GM19328 (cell line): ENCODE measurements at regions not wholly inside any gene's neighbourhood (a gene's known extent, or its start where the extent isn't known, plus 50 kb on each side); places are given as distances from the start of the nearest gene placed in this dataset.

Experiments used
- ATAC-seq: cut with Tn5 transposase; IDR thresholded peaks from one replicate; pipeline ENCODE4 v1.9.1; 2021; ENCODE audit warnings: mild to moderate bottlenecking, moderate library complexity; ENCODE audit not compliant: unreplicated experiment

DNA sequence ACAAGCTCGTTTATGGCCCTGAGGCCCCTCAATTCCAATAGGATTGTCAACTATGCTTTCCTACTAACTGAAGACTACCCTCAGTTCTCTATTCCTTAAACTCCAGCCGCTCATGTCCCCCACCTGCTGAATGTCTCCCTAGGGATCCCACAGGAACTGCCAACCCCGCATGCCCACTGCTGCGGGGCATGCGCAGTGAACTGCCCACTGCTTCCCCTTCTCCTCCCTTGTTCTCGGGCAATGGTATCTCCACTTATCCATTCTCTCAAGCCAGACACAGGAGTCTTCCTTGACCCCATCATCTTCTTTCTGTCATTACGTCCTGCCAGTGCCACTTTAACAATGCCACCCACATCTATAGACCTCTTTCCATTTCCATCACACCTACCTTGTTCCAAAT lies 90.0 kb downstream of the FGF18 start:
- ATAC-seq: no peak

DNA sequence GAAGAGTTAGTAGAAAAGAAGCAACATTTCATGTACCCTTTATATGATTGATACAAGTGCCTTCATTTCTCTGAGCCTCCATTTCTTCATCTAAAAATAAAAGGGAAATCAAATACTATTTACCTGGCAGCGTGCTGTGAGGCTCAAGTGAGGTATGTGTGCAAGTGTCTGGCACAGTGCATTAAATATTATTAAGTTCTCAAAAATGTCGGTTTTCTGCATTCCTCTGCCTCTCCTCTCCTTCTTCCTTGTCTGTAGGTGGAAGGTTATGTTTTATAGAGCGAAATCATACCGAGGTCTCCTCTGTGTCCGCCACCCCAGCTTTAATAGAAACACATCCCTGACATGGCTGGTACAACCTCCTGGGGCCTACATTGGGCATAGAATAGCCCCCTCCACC lies 93.0 kb downstream of the FGF18 start:
- ATAC-seq: no peak

DNA sequence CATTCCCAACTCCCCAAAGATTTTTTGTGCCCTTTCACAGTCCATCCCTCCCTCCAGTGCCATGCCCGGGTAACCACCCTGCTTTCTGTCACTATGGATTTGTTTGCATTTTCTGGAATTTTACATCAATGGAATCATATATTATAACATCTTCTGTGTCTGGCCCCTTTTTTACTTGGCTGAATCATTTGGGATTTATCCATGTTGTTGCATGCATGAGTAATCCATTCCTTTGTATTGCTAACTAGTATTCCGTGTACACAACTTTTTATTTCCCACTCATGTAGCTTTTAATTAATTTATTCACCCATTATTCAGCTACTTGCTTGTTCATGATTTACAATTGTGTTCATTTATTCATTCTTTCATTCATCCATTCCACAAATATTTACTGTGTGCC lies 94.1 kb downstream of the FGF18 start:
- ATAC-seq: no peak

DNA sequence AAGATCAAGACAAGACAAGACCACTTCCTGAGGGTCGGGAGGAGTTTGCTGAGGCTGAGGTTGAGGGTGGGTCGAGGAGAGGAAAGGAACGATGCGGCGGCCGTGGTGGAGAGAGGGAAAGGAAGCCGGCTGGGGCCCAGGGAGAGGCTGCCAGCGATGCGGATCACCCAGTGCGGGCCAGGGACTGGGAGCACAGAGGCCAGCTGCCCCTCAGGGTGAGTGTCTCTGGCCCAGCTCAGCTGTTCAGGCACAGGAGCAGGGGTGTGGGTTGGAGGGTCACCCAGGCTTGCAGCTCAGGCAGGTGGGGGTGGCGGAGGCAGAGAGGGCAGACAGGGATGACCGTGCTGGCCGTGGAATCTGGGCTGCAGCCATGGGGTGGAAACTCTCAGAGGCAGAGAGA lies 99.5 kb downstream of the FGF18 start:
- ATAC-seq: no peak

DNA sequence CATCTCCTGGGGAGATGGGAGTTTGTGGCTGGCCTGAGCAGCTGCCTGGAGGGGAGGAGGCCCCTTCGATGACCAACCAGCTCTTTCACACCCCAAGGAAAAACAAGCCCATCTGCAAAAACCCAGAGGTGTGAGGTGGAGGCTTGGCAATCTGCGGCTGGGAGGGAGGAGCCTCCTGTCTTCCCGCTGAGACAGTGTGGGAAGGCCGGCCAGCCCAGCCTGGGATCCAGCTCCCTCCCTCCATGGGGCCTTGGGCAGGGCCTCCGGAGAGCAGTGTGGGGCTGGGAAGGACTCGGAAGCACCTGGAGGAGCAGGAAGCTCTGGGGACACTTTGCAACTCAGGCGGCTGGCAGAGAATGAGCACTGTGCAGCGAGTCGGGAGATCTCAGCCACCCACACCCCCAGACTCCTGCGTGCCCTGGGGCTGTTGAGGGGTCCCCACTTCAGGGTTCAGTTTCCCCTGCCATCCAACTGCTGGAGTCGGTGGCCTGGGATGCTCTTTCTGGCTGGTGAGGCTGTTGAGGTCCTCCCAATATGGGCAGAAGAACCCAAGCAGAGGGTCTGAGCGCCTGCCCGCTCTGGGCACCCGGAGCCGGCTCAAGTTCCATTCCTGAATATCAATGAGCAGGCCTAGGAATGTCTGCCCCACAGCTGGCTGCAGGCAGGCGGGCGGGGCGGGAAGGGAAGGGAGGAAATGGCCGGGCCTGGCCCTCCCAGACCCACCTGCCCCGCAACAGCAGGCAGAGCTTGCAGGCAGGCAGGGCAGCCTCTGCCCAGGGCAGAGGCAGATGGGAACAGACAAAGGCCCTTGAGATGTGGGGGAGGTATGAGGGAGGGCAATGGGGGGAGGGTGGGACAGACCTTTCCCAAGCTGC lies 101.1 kb downstream of the FGF18 start:
- ATAC-seq: no peak

DNA sequence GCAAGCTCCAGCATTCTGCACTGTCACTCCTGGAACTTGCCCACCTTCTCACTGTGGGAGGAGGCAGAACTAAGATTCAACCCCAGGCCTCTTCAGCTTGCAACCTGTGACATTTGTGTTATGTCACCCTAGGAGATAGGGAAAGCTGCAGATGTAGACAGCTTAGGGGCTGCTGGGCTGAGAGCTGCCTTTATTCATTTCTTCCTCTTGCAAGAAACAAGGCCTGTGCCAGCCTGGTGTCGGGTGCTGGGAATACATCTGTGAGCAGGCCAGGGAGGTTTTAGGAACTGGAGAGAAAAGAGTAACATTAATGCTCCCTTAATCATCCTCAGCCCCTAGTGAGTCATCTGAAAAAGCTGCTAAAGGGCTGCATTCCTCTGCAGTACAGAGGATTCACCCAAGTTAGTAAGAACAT lies 101.8 kb downstream of the FGF18 start:
- ATAC-seq: no peak

DNA sequence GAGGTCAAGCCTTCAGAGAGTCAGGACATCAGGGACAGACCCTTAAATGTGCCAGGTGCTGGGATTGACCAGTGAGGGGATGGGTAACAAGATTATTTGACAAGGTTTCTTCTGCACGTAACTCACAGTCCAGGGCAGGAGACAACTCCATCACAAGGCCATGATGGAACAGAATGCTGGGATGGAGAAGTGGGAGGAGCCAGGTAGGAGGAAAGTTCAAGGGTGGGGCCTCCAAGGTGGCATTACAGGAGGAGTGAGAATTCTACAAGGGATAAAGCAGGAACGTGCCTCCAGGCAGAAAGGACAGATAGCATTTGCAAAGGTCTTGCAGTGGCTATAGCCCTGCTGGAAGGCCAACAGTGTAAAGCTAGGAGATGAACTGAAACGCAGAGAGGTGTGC lies 102.2 kb downstream of the FGF18 start:
- ATAC-seq: no peak

DNA sequence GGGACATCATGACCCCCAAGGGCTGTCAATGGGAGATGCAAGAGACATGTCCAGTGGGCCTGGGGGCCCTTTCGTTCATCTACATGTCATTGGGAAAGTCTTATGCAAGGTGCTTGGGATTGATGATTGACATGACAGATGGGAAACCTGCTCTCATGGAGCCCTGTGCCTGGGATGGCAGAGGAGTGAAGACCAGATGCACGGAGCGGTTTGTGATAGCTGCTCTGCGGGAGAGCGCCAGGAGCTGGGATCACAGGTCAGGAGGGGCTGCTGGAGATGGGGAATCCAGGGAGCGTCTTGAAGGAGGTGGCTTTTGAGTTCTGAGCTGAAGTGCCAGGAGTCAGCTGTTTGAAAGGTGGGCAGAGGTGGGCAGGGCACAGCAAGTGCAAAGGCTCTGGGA lies 104.3 kb downstream of the FGF18 start:
- no peak for ATAC-seq

DNA sequence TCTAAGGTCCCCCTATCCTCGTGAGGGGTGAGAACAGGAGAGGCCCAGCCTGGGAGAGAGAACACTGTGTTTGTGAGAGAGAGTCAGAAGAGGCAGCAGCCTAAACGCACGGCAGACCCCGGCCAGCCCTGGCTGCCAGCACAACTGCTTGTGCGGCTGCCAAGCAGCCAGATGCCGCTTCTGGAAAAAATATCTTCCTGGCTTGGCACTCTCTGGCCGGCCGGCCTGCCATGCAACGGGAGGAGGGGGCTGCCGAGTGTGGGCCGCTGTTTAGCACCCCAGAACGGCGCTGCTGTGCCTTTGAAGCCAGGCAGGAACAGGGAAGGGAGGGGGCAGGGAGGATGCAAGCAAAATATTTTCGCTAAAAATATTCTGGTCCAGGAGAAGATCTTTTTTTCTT lies 105.0 kb downstream of the FGF18 start:
- ATAC-seq: no peak

DNA sequence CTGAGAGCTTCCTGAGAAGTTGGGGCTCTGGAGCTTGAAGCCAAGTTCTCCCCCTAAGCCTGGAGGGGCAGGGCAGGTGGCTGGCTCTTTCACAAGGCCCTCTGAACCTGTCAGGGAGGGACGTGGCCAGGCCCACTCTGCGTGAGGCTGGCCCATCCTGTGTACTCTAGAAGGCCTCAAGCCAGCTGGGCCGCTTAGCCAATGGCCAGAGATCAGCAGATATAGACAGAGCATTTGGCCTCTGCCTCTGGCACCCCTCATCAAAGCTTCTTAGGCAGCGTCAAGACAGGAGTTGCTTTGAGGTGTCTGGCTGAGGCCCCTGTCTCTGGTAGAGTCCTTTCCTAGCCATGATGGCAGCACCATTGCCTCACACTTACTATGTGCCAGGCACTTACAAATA lies 105.6 kb downstream of the FGF18 start:
- ATAC-seq: no peak

DNA sequence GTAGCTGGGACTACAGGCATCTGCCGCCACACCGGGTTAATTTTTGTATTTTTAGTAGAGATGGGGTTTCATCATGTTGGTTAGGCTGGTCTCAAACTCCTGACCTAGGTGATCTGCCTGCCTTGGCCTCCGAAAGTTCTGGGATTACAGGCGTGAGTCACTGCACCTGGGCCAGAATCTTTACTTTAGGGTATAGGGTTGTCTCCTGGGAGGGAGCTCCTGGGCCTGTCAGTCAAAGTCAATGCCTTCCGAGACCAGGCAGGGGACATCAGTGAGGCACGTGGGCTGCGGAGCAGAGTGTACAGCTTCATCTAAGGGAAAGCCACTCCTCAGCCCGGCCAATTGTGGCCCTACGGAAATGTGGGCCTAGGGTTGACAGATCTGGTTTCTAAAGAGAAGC lies 108.6 kb downstream of the FGF18 start:
- ATAC-seq: no peak

DNA sequence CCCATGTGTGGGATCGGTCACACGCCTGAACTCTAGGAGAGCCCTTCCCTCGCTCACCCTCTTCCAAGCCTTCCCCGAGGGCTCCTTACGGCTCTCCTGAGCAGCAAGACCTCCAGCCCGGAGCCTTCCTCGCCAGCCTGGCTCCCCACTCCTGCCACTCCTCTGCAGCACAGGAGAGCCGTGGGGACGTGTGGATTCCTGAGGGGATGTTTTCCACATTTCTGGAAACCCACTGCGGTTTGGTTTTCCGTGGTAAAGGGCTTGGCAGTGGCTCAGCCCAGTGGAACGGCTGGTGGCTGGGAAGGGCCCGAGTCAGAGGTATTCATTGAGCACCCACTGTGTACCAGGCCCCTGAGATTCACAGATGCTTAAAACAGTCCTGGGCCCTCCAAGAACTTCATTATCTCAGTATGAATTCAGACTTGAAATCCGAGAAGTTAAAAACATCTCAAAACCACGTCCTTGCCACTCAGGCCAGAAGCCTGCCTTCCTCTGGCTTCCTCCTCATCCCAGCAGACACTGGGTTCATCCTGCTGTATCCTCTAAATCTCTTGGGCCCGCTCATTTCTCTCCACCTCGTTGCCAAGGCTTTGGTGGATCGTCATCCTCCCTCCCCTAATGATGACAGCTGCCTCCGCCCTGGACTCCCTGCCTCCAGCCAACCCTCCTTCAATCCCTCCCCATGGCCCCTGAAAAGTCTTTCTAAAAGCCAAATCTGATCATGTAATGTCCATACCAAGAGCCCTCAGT lies 109.6 kb downstream of the FGF18 start:
- ATAC-seq: no peak

DNA sequence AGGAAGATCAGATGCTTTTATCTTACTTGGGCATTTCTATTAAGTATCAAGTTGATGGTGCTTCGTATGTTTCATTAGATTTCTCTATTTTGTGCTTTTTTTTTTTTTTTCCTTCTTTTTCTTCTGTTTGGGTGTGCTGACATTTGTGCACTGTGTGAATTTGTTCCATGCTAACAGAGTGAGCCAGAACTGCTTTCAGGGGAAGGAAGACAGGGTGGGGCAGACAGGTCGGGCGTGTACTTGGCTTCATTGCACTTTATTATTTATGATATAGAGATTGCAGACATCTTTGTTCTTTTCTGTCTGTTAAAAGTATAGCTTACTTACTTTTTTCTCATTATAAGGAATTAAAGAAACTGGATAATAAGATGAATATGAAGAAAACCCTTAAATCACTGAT lies 112.2 kb downstream of the FGF18 start:
- ATAC-seq: no peak

DNA sequence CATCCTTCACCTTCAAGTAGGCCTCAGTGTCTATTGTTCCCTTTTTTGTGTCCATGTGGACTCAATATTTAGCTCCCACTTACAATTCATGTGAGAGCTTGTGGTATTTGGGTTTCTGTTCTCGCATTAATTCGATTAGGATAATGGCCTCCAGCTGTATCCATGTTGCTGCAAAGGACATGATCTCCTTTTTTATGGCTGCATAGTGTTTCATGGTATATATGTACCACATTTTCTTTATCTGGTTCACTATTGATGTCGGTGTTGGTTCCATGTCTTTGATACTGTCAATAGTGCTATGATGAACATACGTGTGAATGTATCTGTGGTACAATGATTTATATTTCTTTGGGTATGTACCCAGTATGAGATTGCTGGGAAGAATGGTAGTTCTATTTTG lies 113.7 kb downstream of the FGF18 start:
- no peak for ATAC-seq

DNA sequence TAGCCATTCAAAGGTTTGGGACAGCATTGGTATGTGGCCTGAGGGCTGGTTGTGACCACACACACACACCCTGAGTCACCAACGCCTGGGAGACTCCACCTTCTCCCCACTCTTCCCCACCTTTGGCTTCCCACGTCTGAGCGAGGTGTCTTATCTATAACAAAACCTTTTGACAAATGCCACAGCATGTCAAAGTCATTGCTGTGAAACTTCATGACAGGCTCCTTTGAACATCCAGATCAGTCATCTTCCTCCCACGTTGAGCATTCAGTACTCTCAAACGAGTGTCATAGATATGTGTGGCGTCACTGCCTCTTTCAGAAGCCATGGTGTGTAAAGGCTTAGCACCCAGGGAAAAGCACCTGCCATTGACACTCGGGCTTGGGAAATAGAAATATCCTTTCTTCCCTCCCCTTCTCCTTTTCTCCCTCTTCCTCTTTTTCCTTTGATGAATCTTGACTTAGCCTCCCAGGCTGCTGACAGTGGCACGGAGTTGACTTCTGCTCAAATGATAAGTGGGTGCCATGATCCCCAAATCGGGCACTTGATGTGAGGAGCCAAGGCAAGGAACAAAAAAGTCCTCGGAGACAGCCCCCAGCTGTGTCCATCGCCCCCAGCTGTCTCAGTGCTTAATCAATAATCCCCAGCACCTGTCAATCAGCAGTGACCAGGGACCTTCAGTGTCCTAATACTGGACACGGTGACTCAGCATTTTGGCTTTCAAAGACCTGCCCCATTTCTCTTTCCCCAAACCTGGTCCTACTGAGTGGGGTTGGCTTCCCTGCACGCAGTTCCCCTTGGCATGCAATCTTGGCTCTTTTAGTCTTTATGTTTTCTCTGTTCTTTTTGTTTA lies 114.8 kb downstream of the FGF18 start:
- no peak for ATAC-seq

DNA sequence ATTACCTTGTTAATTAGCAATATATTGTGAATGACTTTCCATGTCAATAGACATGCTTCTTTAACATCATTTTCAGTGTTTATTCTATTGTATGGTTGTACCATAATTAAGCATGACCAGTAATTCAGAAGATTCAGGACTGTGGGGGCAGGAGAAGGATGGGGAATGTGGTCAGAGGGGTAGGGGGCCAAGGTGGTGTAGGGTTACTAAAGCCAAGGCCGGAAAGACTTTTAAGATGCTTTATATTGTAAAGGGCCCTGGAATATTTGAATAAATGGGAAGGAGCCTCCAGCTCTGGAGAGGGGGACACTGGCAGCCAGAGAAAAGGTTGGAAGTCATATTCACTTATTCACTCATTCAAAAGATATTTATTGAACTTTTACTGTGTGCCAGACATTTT lies 115.7 kb downstream of the FGF18 start:
- no peak for ATAC-seq

DNA sequence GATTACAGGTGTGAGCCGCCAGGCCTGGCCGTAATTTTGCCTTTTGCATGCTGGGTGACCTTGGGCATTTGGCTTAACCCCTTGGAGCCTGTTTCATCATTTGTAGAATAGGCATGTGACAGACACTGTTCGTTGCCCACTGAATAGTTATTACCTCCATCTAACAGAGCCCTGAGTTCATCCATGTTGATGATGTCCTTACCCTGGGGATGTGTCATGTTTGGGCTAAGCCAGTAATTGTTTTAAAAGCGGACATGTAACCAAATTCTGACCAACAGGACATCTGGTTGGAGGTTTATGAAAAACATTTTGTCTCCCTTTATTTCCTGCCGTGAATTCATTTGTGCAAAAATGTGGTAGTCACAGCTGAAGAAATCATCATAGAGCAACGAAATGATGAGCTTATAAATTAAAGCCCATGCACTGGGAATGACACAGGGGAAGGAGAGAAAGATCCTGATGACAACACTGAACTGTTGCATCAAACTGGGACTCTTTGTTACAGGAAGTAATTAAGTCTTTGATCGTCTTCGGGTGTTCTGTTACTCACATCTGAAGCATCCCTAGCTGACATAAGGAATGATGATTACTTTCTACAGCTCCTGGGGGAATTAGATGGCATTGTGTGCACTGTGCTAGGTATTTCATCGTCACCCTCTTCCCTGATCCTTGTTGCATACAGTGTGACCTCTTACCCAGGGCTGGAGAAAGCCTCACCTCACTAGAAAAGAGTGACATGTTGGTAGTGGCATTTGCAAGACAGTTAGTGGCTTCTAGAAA lies 117.8 kb downstream of the FGF18 start:
- no peak for ATAC-seq

DNA sequence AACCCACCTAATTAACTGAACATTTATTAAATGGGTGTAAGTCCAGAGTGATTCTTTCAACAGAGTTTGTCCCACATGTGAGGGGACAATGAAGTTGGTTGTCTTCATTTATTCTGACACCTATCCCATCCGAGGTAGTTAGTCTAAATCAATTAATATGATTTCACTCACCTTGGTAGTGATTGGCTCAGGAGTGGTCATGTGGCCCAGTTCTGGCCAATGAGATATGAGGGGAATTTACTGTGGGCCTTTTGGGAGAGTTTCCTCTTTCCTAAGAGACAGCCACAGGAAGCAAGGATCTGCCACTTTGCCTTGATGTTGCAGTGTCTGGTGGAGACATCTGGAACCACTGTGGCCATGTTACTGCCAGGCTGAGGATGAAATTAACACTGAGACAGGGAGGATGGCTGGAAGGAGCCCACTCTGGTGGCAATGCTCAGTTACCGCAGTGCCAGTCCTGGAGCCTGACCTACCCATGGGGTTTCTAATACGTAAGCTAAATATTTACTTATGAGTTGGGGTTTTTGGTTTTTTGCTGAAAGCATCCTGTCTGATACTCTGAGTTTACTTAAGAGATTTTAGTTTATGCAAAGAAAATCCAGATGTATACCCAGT lies 118.6 kb downstream of the FGF18 start:
- ATAC-seq: no peak

DNA sequence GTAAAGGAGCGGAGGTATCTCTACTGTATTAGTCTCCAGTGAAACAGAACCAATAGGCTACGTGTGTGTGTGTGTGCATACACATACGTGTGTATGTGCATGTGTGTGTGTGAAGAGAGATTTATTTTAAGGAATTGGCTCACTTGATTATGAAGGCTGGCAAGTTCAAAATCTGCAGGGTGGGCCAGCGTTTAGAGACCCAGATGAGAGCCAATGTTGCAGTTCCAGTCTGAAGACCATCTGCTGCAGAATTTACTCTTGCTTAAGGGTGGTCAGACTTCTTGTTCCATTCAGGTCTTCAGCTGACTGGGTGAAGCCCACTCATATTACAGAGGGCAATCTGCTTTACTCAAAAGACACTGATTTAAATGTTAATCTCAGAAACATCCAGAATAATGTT lies 119.2 kb downstream of the FGF18 start:
- ATAC-seq: no peak

DNA sequence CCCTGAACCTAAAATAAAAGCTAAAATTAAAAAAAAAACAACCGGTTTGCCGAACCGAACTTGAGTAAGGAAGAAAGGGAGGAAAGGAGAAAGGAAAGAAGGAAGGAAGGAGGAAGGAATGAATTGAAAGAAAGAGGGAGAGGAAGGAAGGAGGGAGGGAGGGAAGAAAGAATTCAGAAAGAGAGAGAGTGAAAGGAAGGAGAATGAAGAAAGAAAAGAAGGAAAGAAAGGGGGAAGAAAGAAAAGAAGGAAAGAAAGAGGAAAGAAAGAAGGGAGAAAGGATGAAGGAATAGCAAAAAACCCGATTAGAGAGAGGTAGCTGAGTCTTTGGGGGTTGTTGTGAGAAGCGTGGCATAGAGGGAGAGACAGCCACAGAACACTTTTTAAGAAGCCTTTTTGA lies 121.4 kb downstream of the FGF18 start:
- no peak for ATAC-seq
